ENCODE measurements at regions not wholly inside any gene's neighbourhood (a gene's known extent, or its start where the extent isn't known, plus 50 kb on each side); places are given as distances from the start of the nearest gene placed in this dataset.
A peak's percentile ranks its signal among the peaks of the same experiment; 100 is the strongest.
"Not testable (repeated sequence)": the region's sequence is repeated elsewhere in the genome, so short reads cannot be mapped to it uniquely, and the experiment has no call there.

- DNase-seq (ENCODE audit: low read depth, low spot score) = no peak
- H3K4me3 ChIP-seq (ENCODE audit: low read length) = no peak overlapping the region
These were observed 50.6 kb upstream of the SLC44A3 start for GRCh38 chr1:94769551-94769950.

DNA sequence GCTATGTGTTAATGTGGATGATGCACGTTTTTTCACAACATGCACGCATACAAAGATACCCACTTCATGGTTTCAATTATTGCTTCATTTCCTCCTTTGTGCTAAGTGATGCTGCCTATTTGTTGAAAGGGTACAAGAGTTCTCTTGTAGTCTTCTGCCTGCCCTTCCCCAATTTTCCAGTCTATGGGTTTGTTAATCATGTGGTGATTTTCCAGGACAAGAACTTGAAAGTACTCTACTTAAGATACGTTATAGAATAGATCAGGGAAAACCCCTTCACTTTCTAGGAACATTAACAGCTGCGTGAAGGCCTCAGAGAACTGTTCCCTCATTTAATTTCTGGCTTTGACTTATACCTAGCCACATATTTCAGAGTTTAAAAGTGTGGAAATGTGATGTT is 52.1 kb upstream of the SLC44A3 start:
- no peak overlapping the region for H3K4me3 ChIP-seq (ENCODE audit: low read length)
- DNase-seq (ENCODE audit: low read depth, low spot score) = no peak

- no peak for DNase-seq (ENCODE audit: low read depth, low spot score)
- no peak overlapping the region for H3K4me3 ChIP-seq (ENCODE audit: low read length)
These were observed 54.2 kb upstream of the SLC44A3 start for GRCh38 chr1:94765958-94766357.

- no peak overlapping the region for H3K4me3 ChIP-seq (ENCODE audit: low read length)
- no peak for DNase-seq (ENCODE audit: low read depth, low spot score)
These were observed 61.0 kb upstream of the SLC44A3 start for GRCh38 chr1:94759188-94759587.

- H3K4me3 ChIP-seq (ENCODE audit: low read length) = no peak overlapping the region
- DNase-seq (ENCODE audit: low read depth, low spot score) = no peak
These were observed 62.2 kb upstream of the SLC44A3 start for GRCh38 chr1:94757931-94758330.

- DNase-seq (ENCODE audit: low read depth, low spot score) = peak; percentile 79
- H3K4me3 ChIP-seq (ENCODE audit: low read length) = no peak overlapping the region
These were observed 64.5 kb upstream of the SLC44A3 start for GRCh38 chr1:94755675-94756074.

DNA sequence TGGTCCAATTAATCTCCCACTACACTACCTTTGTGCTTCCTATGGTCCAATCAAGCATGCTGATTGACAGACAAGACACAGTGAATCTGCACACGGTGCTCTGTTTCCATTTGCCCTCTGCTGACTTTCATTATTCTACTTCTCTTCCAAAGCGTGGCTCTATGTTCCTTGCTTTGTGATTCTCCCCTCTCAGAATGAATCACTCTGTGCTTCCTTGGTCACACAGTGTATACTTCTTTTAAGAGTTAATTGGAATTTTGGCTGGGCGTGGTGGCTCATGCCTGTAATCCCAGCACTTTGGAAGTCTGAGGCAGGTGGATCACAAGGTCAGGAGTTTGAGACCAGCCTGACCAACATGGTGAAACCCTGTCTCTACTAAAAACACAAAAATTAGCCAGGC is 65.1 kb upstream of the SLC44A3 start:
- H3K4me3 ChIP-seq (ENCODE audit: low read length); DNase-seq (ENCODE audit: low read depth, low spot score): not testable (repeated sequence)

DNA sequence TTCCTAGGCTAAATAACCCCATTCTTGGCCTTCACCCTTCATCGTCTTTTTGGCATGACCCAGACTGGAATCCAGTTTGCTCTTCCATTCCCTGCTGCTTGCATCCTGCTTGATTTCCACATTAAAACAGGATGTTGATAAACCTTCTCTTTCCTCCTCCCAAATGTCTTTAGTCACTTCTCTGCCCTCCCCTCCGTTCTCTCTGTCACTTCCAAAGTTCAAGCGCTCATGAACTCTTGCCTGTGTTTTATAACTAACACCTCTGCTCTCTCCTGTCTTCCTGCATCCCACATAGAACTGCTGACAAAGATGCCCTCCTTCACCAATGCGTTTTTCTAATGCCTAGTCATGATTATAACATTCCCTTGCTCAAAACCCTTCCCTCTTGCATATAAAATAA is 65.6 kb upstream of the SLC44A3 start:
- DNase-seq (ENCODE audit: low read depth, low spot score) = no peak
- H3K4me3 ChIP-seq (ENCODE audit: low read length) = no peak overlapping the region

GRCh38 chr1:94754095-94754494 is 66.1 kb upstream of the SLC44A3 start:
- no peak overlapping the region for H3K4me3 ChIP-seq (ENCODE audit: low read length)
- DNase-seq (ENCODE audit: low read depth, low spot score) = no peak

- DNase-seq (ENCODE audit: low read depth, low spot score) = no peak
- no peak overlapping the region for H3K4me3 ChIP-seq (ENCODE audit: low read length)
These were observed 66.8 kb upstream of the SLC44A3 start for GRCh38 chr1:94753171-94753972.

- not testable (repeated sequence) for DNase-seq (ENCODE audit: low read depth, low spot score); H3K4me3 ChIP-seq (ENCODE audit: low read length)
These were observed 68.7 kb upstream of the SLC44A3 start for GRCh38 chr1:94751483-94751882.

DNA sequence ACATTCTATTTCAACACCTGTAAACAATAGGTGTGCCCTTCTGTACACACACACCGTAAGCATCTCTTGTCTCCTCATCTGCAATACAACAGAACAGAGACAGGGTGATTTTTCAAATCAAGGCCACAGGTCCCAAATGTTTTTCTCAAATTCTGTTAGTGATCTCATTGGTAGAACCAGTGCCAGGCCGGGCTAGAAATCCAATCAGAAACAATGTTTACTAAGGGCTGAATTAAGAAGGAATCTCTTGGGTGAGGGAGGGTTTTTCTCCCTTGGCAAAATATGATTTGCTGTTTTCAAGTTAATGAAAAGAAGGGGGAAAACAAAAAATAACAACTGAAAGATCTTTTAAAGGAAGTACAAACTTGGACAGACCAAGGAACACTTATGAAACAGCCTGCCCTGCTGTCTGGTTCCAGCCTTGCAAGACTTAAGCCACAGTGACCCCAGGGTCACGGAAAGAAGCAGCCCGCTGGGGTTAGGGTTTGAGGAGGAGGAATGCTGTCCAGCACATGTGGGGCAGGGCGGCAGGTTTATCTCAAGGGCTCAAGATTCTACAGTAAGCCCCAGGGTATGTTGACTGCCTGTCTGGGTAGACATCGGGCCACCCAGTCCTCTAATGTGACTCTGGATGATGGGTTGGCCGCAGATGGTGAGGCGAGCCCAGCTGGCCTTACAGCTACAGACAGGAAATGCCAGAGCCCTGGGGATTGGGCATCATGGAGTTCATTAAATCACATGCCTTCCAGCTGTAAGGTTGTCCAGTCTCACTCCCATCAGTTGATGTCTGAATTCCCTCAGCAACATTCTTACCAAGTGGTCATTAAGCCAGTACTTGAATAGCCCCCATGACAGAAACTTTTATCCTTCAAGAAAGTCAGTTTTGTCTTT is 73.3 kb upstream of the SLC44A3 start:
- DNase-seq (ENCODE audit: low read depth, low spot score) = no peak
- no peak overlapping the region for H3K4me3 ChIP-seq (ENCODE audit: low read length)

DNA sequence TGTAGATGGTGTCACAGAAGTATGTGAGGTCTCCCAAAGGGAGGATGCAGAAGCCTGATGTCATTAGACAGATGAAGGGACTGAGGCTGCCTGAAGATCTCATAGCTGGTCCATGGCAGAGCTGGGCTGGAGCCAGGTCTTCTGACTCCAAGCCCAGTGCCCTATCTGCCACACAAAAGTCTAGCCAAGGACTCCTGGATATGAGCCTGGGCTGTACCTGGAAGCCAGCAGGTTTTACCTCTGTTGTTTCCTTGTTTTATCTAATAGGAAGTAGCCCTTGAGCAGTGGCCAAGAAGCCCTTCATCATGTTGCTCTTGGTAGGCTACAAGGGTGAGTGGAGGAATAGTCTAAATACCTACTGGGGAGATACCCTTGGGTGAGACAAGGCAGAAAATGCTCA is 74.4 kb upstream of the SLC44A3 start:
- no peak for DNase-seq (ENCODE audit: low read depth, low spot score)
- H3K4me3 ChIP-seq (ENCODE audit: low read length) = no peak overlapping the region

DNA sequence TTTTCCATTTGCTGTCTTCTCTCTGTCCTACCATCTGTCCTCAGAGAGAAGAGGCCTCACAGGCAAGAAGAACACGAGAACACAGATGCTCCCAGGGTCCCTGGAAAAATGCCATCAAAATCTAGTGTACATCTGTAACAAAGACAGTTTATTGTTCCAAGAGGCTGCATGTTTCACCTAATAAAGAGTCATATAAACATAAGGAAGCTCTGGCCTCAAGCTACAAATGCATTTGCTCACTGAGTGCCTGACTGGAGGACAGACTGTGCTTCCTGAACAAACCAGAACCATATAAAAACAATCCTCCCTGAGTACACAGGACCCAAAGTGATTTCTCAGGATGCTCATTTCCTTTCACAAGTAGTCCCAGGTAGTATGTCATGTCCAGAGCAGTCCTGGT is 76.3 kb upstream of the SLC44A3 start:
- no peak overlapping the region for H3K4me3 ChIP-seq (ENCODE audit: low read length)
- no peak for DNase-seq (ENCODE audit: low read depth, low spot score)

DNA sequence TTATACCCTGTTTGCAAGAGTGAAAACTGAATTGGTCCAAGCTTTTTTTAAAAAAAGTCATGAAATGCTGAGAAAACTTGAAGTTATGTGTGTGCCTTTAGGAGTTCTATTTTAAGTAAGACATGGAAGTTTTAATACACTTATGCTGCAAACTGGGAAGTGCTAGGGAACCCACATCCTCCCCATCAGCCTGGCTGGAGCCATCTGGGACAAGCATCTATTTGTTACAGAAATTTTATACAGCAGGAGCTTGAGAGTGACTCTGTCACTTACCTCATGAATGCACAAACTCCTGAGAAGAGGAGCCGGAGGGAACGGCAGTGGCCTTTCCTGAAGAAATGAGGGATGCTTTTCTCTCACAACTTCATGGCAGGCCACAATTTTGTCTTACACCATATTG is 78.2 kb upstream of the SLC44A3 start:
- DNase-seq (ENCODE audit: low read depth, low spot score) = no peak
- no peak overlapping the region for H3K4me3 ChIP-seq (ENCODE audit: low read length)

DNA sequence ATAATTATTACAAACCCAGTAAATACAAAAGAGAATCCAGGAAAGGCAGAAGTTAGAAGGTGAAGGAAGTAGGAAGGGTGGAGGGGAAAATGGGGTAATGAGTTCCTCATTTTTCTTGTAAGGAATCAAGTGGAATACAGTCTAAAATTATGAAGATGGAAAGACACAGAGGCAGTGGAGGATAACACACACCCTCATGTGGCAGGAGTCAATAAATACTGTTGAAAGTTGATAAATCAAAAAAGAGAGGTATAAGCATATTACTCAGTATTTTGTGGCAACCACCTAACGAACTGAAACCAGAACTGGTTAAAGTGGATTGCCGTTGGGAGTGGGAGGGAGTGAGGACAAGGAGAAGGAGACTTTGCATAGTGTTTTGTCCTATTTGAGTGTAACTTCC is 78.6 kb upstream of the SLC44A3 start:
- H3K4me3 ChIP-seq (ENCODE audit: low read length) = no peak overlapping the region
- no peak for DNase-seq (ENCODE audit: low read depth, low spot score)

DNA sequence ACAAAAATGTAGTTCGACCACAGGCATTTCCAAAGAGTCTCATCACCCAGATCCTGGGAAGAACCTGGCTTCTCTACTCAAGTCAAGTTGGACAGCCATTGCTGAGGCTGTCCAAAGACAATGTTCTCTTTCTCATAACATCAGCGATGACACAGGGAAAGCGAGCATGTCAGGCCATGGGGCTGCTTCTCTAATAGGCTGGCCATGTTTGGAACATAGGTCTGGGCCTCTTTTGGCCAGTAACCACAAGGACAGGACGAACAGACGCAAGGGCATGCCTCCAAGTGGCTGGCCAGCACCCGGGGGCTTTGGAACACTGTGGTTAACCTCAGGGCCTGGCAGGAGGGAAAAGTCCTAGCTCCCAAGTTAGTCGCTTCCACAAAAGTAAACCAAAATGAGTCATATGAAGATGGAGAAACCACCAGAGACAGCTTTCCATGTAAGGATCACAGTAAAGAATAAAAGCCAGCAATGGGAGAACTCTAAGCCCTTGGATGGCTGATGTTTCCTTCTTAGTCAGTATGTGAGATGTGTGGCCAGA is 80.6 kb upstream of the SLC44A3 start:
- DNase-seq (ENCODE audit: low read depth, low spot score) = no peak
- no peak overlapping the region for H3K4me3 ChIP-seq (ENCODE audit: low read length)

- no peak overlapping the region for H3K4me3 ChIP-seq (ENCODE audit: low read length)
- no peak for DNase-seq (ENCODE audit: low read depth, low spot score)
These were observed 81.8 kb upstream of the SLC44A3 start for GRCh38 chr1:94738371-94738770.

DNA sequence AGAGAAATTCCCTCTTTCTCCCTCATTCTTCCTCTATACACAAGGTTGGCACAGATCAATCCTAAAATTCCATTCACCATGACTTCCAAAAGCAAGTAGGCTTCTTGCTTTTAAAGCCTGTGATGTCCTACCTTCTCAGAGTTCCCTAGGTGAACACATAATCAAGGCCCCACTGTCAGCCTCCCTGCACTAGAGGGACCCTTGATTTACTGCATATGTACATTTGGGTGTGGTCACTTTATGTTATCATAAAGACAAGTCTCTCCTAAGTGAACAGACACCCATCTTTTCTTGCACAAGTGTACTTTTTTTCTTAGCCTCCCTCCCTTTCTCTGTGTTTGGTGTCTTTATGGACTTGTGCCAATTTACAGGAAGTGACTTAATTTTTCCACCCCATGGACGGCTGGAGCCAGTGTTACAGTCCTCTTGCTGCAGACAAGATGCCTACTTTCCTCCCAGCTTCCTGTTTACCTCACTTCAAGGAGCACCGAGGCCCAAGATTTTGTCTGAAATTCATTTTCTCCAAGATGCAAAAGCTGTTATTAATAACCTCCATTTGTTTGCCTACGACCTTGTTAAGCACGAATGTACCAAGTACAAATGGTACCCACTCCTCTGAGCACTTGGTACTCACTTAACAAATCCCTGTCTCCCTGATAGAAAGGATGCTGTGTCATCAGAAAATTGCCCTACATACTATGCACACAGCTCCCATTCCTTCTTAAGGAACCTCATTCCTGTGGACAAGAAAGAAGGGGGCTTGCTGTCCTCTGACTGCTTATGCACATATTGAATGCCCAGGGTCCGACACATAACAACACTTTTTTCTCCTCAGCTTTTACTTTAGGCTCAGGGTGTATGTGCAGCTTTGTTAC is 82.8 kb upstream of the SLC44A3 start:
- DNase-seq (ENCODE audit: low read depth, low spot score) = no peak
- no peak overlapping the region for H3K4me3 ChIP-seq (ENCODE audit: low read length)
